ENCODE measurements at regions not wholly inside any gene's neighbourhood (a gene's known extent, or its start where the extent isn't known, plus 50 kb on each side); places are given as distances from the start of the nearest gene placed in this dataset.

DNA sequence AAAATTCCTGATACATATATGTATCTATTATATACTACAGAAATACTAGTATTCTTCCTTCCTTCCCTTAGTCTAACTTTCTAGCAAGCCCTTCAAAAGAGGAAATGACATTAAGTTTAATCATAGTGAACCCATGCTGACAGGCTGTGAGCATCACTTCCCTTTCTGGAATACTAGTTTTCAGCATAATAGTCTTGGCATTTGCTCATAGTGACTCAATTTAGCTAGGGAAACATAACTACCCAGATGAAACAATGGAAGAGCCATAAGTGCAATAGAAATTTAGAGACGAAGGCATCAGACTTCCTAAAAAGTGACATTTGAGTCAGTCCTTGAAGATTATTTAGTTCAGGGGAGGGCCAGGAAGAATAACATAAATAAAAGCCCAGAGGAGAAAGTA lies 184.5 kb upstream of the CRY1 start:
- in situ Hi-C loops (cut with HindIII; ENCODE audit: low sequenced_read_pairs): no loop called here
- H3K4me3 ChIP-seq (ENCODE audit: low read depth, low read length): no peak overlapping the region
- peak; percentile 84 for DNase-seq (ENCODE audit: low read depth, low spot score)
- TF ChIP-seq, protein P1, sequence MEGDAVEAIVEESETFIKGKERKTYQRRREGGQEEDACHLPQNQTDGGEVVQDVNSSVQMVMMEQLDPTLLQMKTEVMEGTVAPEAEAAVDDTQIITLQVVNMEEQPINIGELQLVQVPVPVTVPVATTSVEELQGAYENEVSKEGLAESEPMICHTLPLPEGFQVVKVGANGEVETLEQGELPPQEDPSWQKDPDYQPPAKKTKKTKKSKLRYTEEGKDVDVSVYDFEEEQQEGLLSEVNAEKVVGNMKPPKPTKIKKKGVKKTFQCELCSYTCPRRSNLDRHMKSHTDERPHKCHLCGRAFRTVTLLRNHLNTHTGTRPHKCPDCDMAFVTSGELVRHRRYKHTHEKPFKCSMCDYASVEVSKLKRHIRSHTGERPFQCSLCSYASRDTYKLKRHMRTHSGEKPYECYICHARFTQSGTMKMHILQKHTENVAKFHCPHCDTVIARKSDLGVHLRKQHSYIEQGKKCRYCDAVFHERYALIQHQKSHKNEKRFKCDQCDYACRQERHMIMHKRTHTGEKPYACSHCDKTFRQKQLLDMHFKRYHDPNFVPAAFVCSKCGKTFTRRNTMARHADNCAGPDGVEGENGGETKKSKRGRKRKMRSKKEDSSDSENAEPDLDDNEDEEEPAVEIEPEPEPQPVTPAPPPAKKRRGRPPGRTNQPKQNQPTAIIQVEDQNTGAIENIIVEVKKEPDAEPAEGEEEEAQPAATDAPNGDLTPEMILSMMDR (IDR thresholded peaks at IDR 0.05; ENCODE audit: low read depth, low read length): no peak

GRCh38 chr12:107282628-107283027 lies 189.3 kb upstream of the CRY1 start:
- H3K4me3 ChIP-seq (ENCODE audit: low read depth, low read length): no peak overlapping the region
- DNase-seq (ENCODE audit: low read depth, low spot score): no peak
- TF ChIP-seq, protein P1 (IDR thresholded peaks at IDR 0.05; ENCODE audit: low read depth, low read length): no peak
- in situ Hi-C loops (cut with HindIII; ENCODE audit: low sequenced_read_pairs): no loop called here

- TF ChIP-seq, protein P1 (IDR thresholded peaks at IDR 0.05; ENCODE audit: low read depth, low read length): no peak
- no peak overlapping the region for H3K4me3 ChIP-seq (ENCODE audit: low read depth, low read length)
- no peak for DNase-seq (ENCODE audit: low read depth, low spot score)
- in situ Hi-C loops (cut with HindIII; ENCODE audit: low sequenced_read_pairs): no loop called here
Observed at GRCh38 chr12:107283652-107284051, 190.3 kb upstream of the CRY1 start.

DNA sequence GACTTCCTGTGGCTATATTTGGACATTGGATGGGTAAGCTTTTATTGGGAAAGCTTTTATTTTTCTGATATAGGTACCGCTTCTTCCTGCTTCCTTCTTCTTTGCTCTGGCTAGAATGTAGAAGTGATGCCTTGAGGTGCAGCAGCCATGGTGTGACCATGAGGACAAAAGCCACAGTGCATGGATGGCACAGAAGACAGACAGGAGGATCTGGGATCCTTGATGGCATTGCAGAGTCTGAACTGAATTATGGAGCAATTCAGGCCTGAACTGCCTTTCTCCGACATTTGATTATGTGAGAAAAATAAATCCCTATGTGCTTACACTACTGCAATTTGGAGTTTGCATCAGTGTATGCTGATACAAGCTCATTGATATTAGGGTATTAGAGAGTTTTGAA lies 191.3 kb upstream of the CRY1 start:
- H3K4me3 ChIP-seq (ENCODE audit: low read depth, low read length): no peak overlapping the region
- TF ChIP-seq, protein P1 (IDR thresholded peaks at IDR 0.05; ENCODE audit: low read depth, low read length): no peak
- no peak for DNase-seq (ENCODE audit: low read depth, low spot score)
- in situ Hi-C loops (cut with HindIII; ENCODE audit: low sequenced_read_pairs): no loop called here

DNA sequence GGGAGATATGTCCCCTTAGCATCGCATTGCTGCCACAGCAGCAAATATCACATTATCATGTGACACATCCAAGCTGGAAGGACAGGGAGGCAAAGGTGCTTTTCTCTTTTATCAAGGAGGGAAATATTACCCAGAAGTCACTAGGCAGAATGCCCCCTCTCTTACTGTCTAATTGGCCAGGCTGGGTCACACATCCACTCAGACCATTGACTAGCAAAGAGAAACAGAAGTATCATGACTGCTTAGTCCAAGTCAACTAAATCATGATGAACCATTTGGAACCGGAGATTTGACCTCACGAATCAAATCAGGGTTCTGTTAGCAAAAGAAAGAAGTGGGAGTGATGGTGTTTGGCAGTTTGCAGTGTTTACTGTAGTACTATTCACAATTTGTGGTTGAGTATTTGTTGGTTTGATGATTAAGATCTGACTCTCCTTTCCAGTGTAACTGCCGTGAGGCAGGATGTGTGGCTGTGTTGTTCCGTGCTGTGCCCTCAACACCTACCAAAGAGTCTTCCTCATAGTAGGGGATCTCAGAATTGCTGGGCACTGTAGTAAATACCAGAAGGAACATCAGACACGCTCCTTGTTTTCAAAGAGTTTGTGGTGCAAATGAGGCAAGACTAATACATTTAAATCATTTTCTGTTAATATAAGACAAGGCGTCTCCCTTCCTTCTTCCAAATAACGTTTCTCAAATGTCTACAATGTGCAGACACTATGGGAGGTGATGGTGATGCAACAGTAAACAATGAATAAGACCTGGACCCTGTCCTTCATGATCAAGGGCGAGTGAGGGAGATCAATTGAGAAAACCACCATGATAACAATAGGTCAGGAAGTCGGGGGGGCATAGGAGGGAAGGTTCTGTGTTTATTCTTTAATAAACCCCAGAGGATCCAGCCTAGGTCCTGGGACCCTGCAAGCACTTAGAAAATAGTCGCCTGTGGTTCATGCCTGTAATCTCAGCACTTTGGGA lies 194.4 kb upstream of the CRY1 start:
- in situ Hi-C loops (cut with HindIII; ENCODE audit: low sequenced_read_pairs): no loop called here
- peak; percentile 27 for DNase-seq (ENCODE audit: low read depth, low spot score)

GRCh38 chr12:107288414-107289127 lies 195.2 kb upstream of the CRY1 start:
- TF ChIP-seq, protein P1 (IDR thresholded peaks at IDR 0.05; ENCODE audit: low read depth, low read length): no peak
- H3K4me3 ChIP-seq (ENCODE audit: low read depth, low read length): no peak overlapping the region
- DNase-seq (ENCODE audit: low read depth, low spot score): peak; percentile 29
- in situ Hi-C loops (cut with HindIII; ENCODE audit: low sequenced_read_pairs): no loop called here

More for the DNA sequence above, 194.4 kb upstream of the CRY1 start:
- TF ChIP-seq, protein P1 (IDR thresholded peaks at IDR 0.05; ENCODE audit: low read depth, low read length): no peak
- H3K4me3 ChIP-seq (ENCODE audit: low read depth, low read length): no peak overlapping the region

Measured in astrocyte of the spinal cord (primary cell).